Sciatic nerve (tissue), 2 donors: ENCODE measurements at regions not wholly inside any gene's neighbourhood (a gene's known extent, or its start where the extent isn't known, plus 50 kb on each side); places are given as distances from the start of the nearest gene placed in this dataset.

ENCODE experiments used
- ATAC-seq: fragments of 200-7000 bp; cut with Tn5 transposase; one replicate; pipeline ENCODE4 v1.9.1; 2020; ENCODE audit warnings: mild to moderate bottlenecking, moderate library complexity
- DNase-seq: peaks from one replicate; pipeline ENCODE4 v3.0.0-alpha.2; 2020; ENCODE audit warnings: low spot score
- intact Hi-C: fragments of 100-400 bp; cut with DNase I; formaldehyde crosslinking; loops from one replicate; pipeline ENCODE4 v1.14.2; 2022
- donor health status: DM: no; HTN: no; CAD: no.
- donor health status: DM: no; HTN: no; CAD: no.

GRCh38 chr2:42108852-42109251, 60.3 kb upstream of the EML4 start:
- DNase-seq (no peak), ATAC-seq (no peak)
- intact Hi-C loops: no loop called here

DNA sequence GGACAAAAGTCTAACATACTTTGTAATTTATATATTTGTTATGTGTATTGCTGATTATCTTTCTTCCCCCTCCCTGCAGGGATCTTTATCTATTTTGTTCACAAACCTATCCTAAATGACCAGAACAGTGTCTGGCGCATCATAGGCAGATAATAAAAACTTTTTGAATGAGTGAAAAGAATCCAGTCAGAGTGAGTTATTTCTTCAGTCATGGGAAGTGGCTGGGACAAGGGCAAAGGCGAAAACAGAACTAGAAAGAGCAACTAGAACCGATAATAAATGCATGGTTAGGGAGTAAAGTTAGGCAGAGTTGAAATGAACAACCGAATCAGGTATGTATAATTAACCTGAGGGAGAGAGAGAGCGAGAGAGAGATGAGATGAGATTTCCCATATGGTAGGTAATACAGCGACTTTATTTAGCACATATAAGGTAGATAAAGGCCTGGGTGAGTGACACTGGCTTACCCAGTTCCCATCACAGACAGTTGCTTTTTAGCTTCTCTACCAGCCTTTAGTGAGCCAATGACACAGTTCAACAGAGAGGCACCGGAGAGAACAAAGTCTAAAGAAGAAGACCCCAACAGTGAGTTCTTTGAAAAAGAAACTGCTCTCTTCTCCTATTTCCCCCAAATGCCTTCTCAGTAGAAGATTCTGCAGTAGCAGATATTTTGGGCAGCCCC, 59.1 kb upstream of the EML4 start:
- no peak for ATAC-seq
- DNase-seq: no peak
- intact Hi-C loops: no loop called here

GRCh38 chr2:42110641-42111322, 58.4 kb upstream of the EML4 start:
- ATAC-seq: peak; percentile 52
- intact Hi-C loops: no loop called here
- no peak for DNase-seq

GRCh38 chr2:42112418-42112817, 56.7 kb upstream of the EML4 start:
- intact Hi-C loops: no loop called here
- DNase-seq (no peak), ATAC-seq (no peak)

DNA sequence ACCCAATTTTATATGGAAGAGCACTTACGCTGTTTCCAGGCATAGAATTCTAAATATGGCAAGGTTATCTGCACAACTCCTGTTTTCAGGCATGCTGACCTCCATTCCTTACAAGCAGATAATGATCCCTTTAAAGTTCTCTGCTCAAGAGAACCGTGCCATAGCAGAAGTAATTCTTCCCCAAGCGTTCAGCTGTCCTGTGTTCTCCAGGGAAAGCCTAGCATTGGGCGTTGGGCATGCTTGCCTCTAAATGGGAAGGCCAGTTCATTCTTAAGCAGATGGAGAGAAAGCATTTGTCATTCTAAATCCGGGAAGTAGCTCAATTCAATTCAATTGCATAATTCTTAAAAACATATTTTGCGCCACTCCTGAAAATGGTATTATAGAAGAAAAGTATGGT, 55.7 kb upstream of the EML4 start:
- intact Hi-C loops: no loop called here
- ATAC-seq (no peak), DNase-seq (no peak)

DNA sequence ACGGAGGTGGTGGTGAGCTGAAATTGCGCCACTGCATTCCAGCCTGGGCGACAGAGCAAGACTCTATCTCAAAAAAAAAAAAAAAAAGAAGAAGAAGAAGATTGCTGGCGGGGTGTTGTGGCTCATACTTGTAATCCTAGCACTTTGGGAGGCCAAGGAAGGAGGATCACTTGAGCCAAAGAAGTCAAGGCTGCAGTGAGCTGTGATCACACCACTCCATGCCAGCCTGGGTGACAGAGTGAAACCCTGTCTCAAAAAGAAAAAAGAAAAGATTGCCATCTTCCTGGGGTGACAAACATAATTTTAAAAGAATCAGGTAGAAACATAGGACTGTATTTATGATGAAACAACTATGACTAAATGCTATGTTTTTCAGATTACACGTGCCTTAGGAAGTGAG, 55.1 kb upstream of the EML4 start:
- ATAC-seq (no peak), DNase-seq (no peak)
- intact Hi-C loops: no loop called here

- intact Hi-C loops: no loop called here
- DNase-seq (no peak), ATAC-seq (no peak)
Measured at GRCh38 chr2:42115588-42115987, 53.6 kb upstream of the EML4 start.

DNA sequence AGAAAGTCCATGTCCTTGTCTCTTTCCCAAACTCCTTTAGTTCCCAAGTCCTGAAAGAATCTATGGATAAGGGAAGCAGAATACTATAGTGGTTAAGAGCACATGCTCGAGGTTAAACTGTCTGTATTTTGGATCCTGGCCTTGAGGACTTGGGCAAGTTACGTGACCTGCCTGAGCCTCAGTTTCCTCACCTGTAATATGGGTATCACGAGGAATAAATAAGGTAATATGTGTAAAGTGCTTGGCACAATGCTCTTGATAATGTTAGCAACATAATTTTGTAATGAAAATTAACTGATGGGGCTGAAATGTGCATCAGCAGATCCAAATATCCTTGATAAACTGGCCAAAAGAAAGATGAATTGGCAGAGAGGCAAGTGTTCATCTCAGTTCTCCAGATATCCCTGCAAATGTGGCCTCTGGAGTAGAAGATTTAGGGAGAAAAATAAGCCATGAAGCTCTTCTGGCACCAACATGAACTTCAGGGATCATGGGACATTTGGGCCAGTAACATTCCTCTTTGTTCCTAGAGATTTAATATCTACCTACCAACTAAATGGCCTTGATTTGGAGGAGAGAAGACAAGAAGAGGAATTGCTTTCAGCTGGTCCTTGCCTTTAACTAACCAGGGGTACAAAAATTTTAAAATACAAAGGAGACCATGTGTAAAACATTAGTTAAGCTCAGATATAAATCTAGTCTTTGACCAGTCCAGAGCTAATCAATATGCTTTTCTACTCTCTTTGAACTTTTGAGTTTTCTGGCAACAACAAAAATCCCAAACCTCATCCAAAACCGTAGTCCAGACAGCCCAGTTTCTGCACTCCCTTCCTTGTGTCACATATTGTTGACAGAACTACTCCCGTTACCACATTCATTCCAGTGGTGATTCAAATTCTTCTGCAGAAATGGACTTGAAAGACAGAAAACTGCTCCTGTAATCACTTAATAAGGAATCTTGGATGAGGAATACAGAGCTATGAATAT, 52.7 kb upstream of the EML4 start:
- ATAC-seq (peak; percentile 79), DNase-seq (no peak)
- intact Hi-C loops: no loop called here

DNA sequence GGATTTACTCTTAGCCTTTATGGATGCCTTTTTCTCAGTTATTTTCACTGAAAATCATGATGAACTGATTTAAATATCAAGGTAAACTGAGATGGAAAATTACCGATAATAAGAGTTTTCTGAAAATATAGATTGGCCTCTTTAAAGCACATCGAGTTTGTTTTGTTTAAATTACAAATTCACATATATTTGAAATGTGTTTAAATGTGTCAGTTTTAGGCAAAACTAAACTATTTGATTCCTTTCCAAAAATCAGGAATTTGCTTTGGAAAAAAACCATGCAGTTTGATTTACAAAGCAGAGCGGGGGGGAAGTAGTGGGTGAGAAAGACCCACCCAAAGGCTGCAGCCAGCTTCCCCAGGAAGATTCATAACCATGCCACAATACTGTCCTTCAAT, 52.0 kb upstream of the EML4 start:
- intact Hi-C loops: no loop called here
- no peak for ATAC-seq
- no peak for DNase-seq

DNA sequence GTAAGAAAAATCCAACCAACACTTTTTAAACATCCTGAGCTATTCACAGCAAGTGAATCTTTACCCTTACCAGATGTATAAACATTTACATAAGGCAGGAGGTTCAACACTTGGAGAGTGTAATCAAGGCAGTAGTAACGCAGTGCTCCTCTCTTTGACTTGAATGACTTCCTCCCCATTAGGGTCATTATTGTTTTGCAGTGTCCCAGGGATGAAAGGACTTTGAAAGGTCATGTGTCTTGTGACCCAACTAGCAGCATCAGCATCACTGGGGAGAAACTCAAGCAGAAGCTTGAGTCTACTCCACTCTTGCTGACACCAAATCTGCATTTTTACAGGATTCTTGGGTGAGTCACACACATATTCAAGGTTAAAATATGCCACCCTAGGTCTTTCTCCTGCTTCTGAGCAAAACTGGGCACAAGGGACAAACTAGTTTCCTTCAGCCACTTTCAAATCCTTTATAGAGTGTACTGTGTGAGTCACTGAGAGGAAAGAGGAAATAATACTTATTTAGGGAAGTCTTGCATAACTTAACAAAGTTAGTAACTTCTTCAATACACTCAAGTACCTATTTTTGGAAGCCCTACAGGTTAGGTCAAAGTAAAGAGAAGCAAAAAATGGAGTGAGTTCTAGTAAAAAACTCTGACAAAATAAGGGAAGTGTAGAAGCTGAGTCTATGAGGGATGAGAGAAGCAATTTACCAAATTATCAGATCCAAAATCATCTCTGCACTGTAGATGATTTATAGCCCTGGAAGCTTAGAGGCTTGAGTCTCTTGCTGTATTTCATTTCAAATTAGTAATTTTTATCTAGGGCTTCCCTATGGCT, 51.0 kb upstream of the EML4 start:
- no peak for DNase-seq
- peak; percentile 87 for ATAC-seq
- intact Hi-C loops: no loop called here

DNA sequence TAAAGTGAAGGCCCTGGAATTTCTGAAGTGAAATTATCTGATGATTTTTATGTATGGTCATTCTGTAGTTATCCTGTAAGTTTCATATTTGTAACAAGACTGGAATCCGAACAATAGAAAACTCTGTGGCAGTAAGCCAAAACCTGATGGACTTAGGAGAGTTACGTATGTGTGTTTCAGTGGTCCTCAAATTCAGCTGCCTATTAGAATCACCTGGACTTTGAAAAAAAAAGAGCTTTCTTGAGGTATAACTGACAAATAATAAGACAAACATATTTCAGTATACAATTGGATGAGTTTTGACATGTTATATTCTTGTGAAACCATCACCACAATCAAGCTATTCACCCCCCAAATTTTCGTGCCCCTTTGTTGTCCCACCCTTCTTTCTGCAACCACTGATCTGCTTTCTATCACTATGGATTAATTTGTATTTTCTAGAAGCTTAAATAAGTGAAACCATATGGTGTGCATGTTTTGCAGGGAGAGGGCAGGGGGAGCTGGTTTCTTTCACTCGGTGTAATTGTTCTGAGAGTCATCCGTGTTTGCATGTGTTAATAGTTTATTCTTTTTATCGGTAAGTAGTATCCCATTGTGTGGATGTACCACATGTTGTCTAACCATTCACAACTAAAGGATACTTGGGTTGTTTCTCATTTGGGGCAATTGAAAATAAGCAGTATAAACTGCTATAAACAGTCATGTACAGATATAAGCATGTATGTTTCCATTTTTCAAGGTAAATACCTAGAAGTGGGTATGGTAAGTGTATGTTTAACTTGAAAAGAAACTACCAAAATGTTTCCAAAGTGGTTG, 50.2 kb upstream of the EML4 start:
- intact Hi-C loops: no loop called here
- ATAC-seq: no peak
- no peak for DNase-seq
